ENCODE measurements at regions not wholly inside any gene's neighbourhood (a gene's known extent, or its start where the extent isn't known, plus 50 kb on each side); places are given as distances from the start of the nearest gene placed in this dataset.

GRCh38 chr2:216959433-216959832 lies 99.6 kb upstream of the TNP1 start:
- TF ChIP-seq Cebpa-rat (IDR thresholded peaks at IDR 0.05): no peak
- Histone ChIP-seq H3K4me1 (peaks cover 0 to 9% (median 0%) of the 10 kb centered on the region in 10 experiments; a peak in 9 of 20 replicates), H3K9me3 (replicated peaks in 1 of 11) (peaks cover 24 to 49% (median 41%) of the 10 kb centered on the region in 11 experiments), H3K4me3 (no peak overlapping the region), H3K27ac (no peak overlapping the region), H3K4me2 (no peak overlapping the region), H4K20me1 (no peaks in the 10 kb centered on the region), H3K27me3 (no peaks in the 10 kb centered on the region), H3K36me3 (no peaks in the 10 kb centered on the region), H3K9ac (no peak overlapping the region)

- H3K36me3 ChIP-seq: peaks cover 0 to 11% (median 0%) of the 10 kb centered on the region in 11 experiments; a peak in 1 of 22 replicates
- no peak overlapping the region for H3K4me3 ChIP-seq
- no peak overlapping the region for H3K4me2 ChIP-seq
- no peak for TF ChIP-seq Cebpa-rat (IDR thresholded peaks at IDR 0.05)
- no peaks in the 10 kb centered on the region for H3K27me3 ChIP-seq
- H3K9ac ChIP-seq: no peak overlapping the region
- no peaks in the 10 kb centered on the region for H4K20me1 ChIP-seq
- no peak overlapping the region for H3K27ac ChIP-seq
- peaks cover 48 to 55% (median 53%) of the 10 kb centered on the region in 11 experiments for H3K9me3 ChIP-seq (replicated peaks in 1 of 11)
- peaks cover 0 to 9% (median 0%) of the 10 kb centered on the region in 10 experiments; a peak in 9 of 20 replicates for H3K4me1 ChIP-seq
Observed at GRCh38 chr2:216956820-216957493, 97.1 kb upstream of the TNP1 start.

- H3K4me1 ChIP-seq: peaks cover 12 to 39% (median 26%) of the 10 kb centered on the region in 10 experiments
- no peaks in the 10 kb centered on the region for H4K20me1 ChIP-seq
- no peak overlapping the region for H3K4me3 ChIP-seq
- H3K9ac ChIP-seq: no peak overlapping the region
- H3K27ac ChIP-seq: no peak overlapping the region
- peak overlapping the region in 4 of 11 experiments; percentile 81 to 93 (median 86); a peak in 8 of 22 replicates for H3K4me2 ChIP-seq
- H3K36me3 ChIP-seq: peaks cover 0 to 11% (median 0%) of the 10 kb centered on the region in 11 experiments; a peak in 1 of 22 replicates
- peaks cover 47 to 53% (median 52%) of the 10 kb centered on the region in 11 experiments for H3K9me3 ChIP-seq (replicated peaks in 1 of 11)
- TF ChIP-seq Cebpa-rat (IDR thresholded peaks at IDR 0.05): no peak
- H3K27me3 ChIP-seq: peaks cover 0 to 16% (median 0%) of the 10 kb centered on the region in 11 experiments; a peak in 2 of 22 replicates
Observed at GRCh38 chr2:216951171-216951570, 91.3 kb upstream of the TNP1 start.

- H3K27me3 ChIP-seq: peaks cover 0 to 16% (median 0%) of the 10 kb centered on the region in 11 experiments; a peak in 2 of 22 replicates
- H3K4me2 ChIP-seq: peak overlapping the region; percentile 58 to 93 (median 81)
- H4K20me1 ChIP-seq: no peaks in the 10 kb centered on the region
- 0 out of 22 replicates have a peak overlapping the region, but pooled peaks of 1 of the 11 experiments have one; percentile 41 for H3K9ac ChIP-seq
- TF ChIP-seq Cebpa-rat (IDR thresholded peaks at IDR 0.05): no peak
- H3K4me1 ChIP-seq: peaks cover 12 to 39% (median 26%) of the 10 kb centered on the region in 10 experiments
- peaks cover 0 to 11% (median 0%) of the 10 kb centered on the region in 11 experiments; a peak in 1 of 22 replicates for H3K36me3 ChIP-seq
- H3K9me3 ChIP-seq (replicated peaks in 1 of 11): peaks cover 40 to 47% (median 46%) of the 10 kb centered on the region in 11 experiments
- peak overlapping the region in 2 of 10 experiments; percentile 3 to 50; a peak in 2 of 20 replicates for H3K4me3 ChIP-seq
- H3K27ac ChIP-seq: peak overlapping the region in 3 of 11 experiments; percentile 1 to 24 (median 9); a peak in 2 of 22 replicates
Observed at GRCh38 chr2:216950547-216950946, 90.7 kb upstream of the TNP1 start.

- peaks cover 0 to 11% (median 0%) of the 10 kb centered on the region in 11 experiments; a peak in 1 of 22 replicates for H3K36me3 ChIP-seq
- H3K4me3 ChIP-seq: peak overlapping the region in 5 of 10 experiments; percentile 2 to 50 (median 3); a peak in 5 of 20 replicates
- no peak for TF ChIP-seq Cebpa-rat (IDR thresholded peaks at IDR 0.05)
- H3K4me2 ChIP-seq: peak overlapping the region; percentile 58 to 93 (median 81)
- H3K27me3 ChIP-seq: peaks cover 0 to 16% (median 0%) of the 10 kb centered on the region in 11 experiments; a peak in 2 of 22 replicates
- H3K9me3 ChIP-seq (replicated peaks in 1 of 11): peaks cover 33 to 40% (median 39%) of the 10 kb centered on the region in 11 experiments
- peak overlapping the region in 2 of 11 experiments; percentile 14 to 41; a peak in 2 of 22 replicates for H3K9ac ChIP-seq
- no peaks in the 10 kb centered on the region for H4K20me1 ChIP-seq
- H3K27ac ChIP-seq: peak overlapping the region in 4 of 11 experiments; percentile 1 to 24 (median 10); a peak in 3 of 22 replicates
- peaks cover 12 to 39% (median 26%) of the 10 kb centered on the region in 10 experiments for H3K4me1 ChIP-seq
Observed at GRCh38 chr2:216949700-216950413, 90.0 kb upstream of the TNP1 start.

- H4K20me1 ChIP-seq: no peaks in the 10 kb centered on the region
- 0 out of 22 replicates have a peak, but pooled peaks cover 0 to under 1% (median 0%) of the 10 kb centered on the region in 11 experiments for H3K36me3 ChIP-seq
- no peak for TF ChIP-seq Cebpa-rat (IDR thresholded peaks at IDR 0.05)
- no peak overlapping the region for H3K4me2 ChIP-seq
- H3K4me1 ChIP-seq: peaks cover 12 to 39% (median 26%) of the 10 kb centered on the region in 10 experiments
- H3K9ac ChIP-seq: no peak overlapping the region
- H3K9me3 ChIP-seq (replicated peaks in 1 of 11): peaks cover 9 to 15% (median 12%) of the 10 kb centered on the region in 11 experiments
- H3K27me3 ChIP-seq: peaks cover 0 to 16% (median 0%) of the 10 kb centered on the region in 11 experiments; a peak in 2 of 22 replicates
- H3K4me3 ChIP-seq: no peak overlapping the region
- no peak overlapping the region for H3K27ac ChIP-seq
Observed at GRCh38 chr2:216947055-216947454, 87.2 kb upstream of the TNP1 start.

GRCh38 chr2:216944733-216945132 lies 84.9 kb upstream of the TNP1 start:
- H3K9ac ChIP-seq: no peak overlapping the region
- H3K4me2 ChIP-seq: no peak overlapping the region; a peak in 1 of 22 replicates
- H3K27ac ChIP-seq: no peak overlapping the region
- peaks cover 0 to 6% (median 0%) of the 10 kb centered on the region in 11 experiments; a peak in 2 of 22 replicates for H3K27me3 ChIP-seq
- no peak overlapping the region for H3K4me3 ChIP-seq
- no peaks in the 10 kb centered on the region for H4K20me1 ChIP-seq
- peaks cover 3 to 21% (median 12%) of the 10 kb centered on the region in 10 experiments for H3K4me1 ChIP-seq
- H3K9me3 ChIP-seq (replicated peaks in 1 of 11): peaks cover 14 to 25% (median 18%) of the 10 kb centered on the region in 11 experiments; a peak in 21 of 22 replicates
- no peaks in the 10 kb centered on the region for H3K36me3 ChIP-seq
- no peak for TF ChIP-seq Cebpa-rat (IDR thresholded peaks at IDR 0.05)

GRCh38 chr2:216943109-216943508 lies 83.2 kb upstream of the TNP1 start:
- H3K4me3 ChIP-seq: no peak overlapping the region
- no peak overlapping the region for H3K27ac ChIP-seq
- no peaks in the 10 kb centered on the region for H3K27me3 ChIP-seq
- TF ChIP-seq Cebpa-rat (IDR thresholded peaks at IDR 0.05): no peak
- H3K9me3 ChIP-seq (replicated peaks in 1 of 11): peaks cover 14 to 25% (median 18%) of the 10 kb centered on the region in 11 experiments; a peak in 21 of 22 replicates
- no peaks in the 10 kb centered on the region for H4K20me1 ChIP-seq
- H3K4me1 ChIP-seq: peaks cover 0 to 6% (median 0%) of the 10 kb centered on the region in 10 experiments; a peak in 3 of 20 replicates
- H3K9ac ChIP-seq: no peak overlapping the region
- H3K36me3 ChIP-seq: no peaks in the 10 kb centered on the region
- H3K4me2 ChIP-seq: no peak overlapping the region

Data from BLaER1 treated with 17β-estradiol and CSF1 and Interleukin-3, amounts not matched to agents 10 nM and 100 nM (cell line).